ENCODE measurements at regions not wholly inside any gene's neighbourhood (a gene's known extent, or its start where the extent isn't known, plus 50 kb on each side); places are given as distances from the start of the nearest gene placed in this dataset.

DNA sequence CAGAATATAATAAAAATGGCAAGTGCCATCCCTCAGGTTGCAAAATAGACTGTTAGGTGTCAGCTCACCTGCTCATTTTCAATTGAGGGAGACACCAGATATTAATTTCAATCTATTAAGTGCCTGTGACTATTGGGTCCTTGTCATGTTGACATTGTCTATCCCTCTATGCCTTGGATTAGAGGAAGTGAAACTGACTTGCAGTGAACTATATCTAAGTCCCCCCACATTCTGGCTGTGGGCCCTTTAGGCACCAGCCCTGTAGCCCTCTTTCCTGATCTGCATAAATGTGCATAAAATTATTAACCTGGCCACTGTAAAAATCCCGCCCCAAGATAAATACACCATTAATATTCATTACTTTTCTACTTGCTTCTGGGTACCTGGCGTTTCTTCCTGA is 293.0 kb upstream of the CLNK start:
- Mint-ChIP-seq H3K9me3 (peaks cover 4% of the 10 kb centered on the region), H3K27me3 (ENCODE audit: insufficient read depth) (no peaks in the 10 kb centered on the region), H3K36me3 (ENCODE audit: low read depth) (no peaks in the 10 kb centered on the region), H3K4me3 (no peak overlapping the region), H3K4me1 (peaks cover 26% of the 10 kb centered on the region), H3K27ac (no peak overlapping the region)
- TF ChIP-seq, protein P1, sequence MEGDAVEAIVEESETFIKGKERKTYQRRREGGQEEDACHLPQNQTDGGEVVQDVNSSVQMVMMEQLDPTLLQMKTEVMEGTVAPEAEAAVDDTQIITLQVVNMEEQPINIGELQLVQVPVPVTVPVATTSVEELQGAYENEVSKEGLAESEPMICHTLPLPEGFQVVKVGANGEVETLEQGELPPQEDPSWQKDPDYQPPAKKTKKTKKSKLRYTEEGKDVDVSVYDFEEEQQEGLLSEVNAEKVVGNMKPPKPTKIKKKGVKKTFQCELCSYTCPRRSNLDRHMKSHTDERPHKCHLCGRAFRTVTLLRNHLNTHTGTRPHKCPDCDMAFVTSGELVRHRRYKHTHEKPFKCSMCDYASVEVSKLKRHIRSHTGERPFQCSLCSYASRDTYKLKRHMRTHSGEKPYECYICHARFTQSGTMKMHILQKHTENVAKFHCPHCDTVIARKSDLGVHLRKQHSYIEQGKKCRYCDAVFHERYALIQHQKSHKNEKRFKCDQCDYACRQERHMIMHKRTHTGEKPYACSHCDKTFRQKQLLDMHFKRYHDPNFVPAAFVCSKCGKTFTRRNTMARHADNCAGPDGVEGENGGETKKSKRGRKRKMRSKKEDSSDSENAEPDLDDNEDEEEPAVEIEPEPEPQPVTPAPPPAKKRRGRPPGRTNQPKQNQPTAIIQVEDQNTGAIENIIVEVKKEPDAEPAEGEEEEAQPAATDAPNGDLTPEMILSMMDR (conservative IDR thresholded peaks at IDR 0.05) = no peak
- 91 to 100% methylated on average over 2 of the region's 2 CpGs for WGBS, 2 experiments (ENCODE audit: insufficient coverage in 1 of 2, insufficient read length in 1 of 2)
- Histone ChIP-seq H3K27me3 (ENCODE audit: control insufficient read depth, insufficient read depth, low read length, poor library complexity, severe bottlenecking) (no peaks in the 10 kb centered on the region), H3K9me3 (ENCODE audit: control insufficient read depth, low read length) (no peaks in the 10 kb centered on the region), H3K4me3 (ENCODE audit: low read length) (no peak overlapping the region), H3K36me3 (ENCODE audit: control insufficient read depth, insufficient read depth, low read length) (no peaks in the 10 kb centered on the region), H3K27ac (ENCODE audit: low read depth, low read length) (no peak overlapping the region), H3K4me1 (ENCODE audit: control insufficient read depth, insufficient read depth, low read length) (peaks cover 14% of the 10 kb centered on the region), H3K9ac (ENCODE audit: extremely low read depth, low read length, poor library complexity, severe bottlenecking) (no peak overlapping the region)
- DNase-seq = no peak

DNA sequence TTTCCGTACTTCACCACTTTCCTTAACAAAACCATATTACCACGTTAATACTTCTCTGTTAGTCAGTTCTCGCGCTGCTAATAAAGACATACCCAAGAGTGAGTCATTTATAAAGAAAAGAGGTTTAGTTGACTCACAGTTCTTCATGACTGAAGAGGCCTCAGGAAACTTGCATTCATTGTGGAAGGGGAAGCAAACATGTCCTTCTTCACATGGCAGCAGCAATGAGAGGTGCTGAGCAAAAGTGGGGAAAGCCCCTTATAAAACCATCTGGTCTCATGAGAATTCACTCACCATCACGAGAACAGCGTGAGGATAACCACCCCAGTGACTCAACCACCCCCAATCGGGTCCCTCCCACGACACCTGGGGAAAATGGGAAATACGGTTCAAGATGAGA is 289.8 kb upstream of the CLNK start:
- no peaks in the 10 kb centered on the region for H3K27me3 Mint-ChIP-seq (ENCODE audit: insufficient read depth)
- TF ChIP-seq, protein P1 (conservative IDR thresholded peaks at IDR 0.05) = no peak
- H3K36me3 Mint-ChIP-seq (ENCODE audit: low read depth) = no peaks in the 10 kb centered on the region
- H3K4me3 Mint-ChIP-seq = no peak overlapping the region
- Histone ChIP-seq H3K4me1 (ENCODE audit: control insufficient read depth, insufficient read depth, low read length) (no peaks in the 10 kb centered on the region), H3K9ac (ENCODE audit: extremely low read depth, low read length, poor library complexity, severe bottlenecking) (no peak overlapping the region), H3K4me3 (ENCODE audit: low read length) (no peak overlapping the region), H3K27me3 (ENCODE audit: control insufficient read depth, insufficient read depth, low read length, poor library complexity, severe bottlenecking) (no peaks in the 10 kb centered on the region), H3K9me3 (ENCODE audit: control insufficient read depth, low read length) (no peaks in the 10 kb centered on the region), H3K27ac (ENCODE audit: low read depth, low read length) (no peak overlapping the region), H3K36me3 (ENCODE audit: control insufficient read depth, insufficient read depth, low read length) (no peaks in the 10 kb centered on the region)
- H3K9me3 Mint-ChIP-seq = peaks cover 4% of the 10 kb centered on the region
- WGBS, 2 experiments (ENCODE audit: insufficient coverage in 1 of 2, insufficient read length in 1 of 2) = 94 to 95% methylated on average over 8 to 9 of the region's 9 CpGs
- no peak for DNase-seq
- peaks cover 17% of the 10 kb centered on the region for H3K4me1 Mint-ChIP-seq
- H3K27ac Mint-ChIP-seq = no peak overlapping the region

- Mint-ChIP-seq H3K4me3 (no peak overlapping the region), H3K27me3 (ENCODE audit: insufficient read depth) (no peaks in the 10 kb centered on the region), H3K4me1 (peaks cover 22% of the 10 kb centered on the region), H3K9me3 (peaks cover 4% of the 10 kb centered on the region), H3K27ac (no peak overlapping the region), H3K36me3 (ENCODE audit: low read depth) (no peaks in the 10 kb centered on the region)
- no peak overlapping the region for H3K9ac ChIP-seq (ENCODE audit: extremely low read depth, low read length, poor library complexity, severe bottlenecking)
- no peaks in the 10 kb centered on the region for H3K4me1 ChIP-seq (ENCODE audit: control insufficient read depth, insufficient read depth, low read length)
- H3K9me3 ChIP-seq (ENCODE audit: control insufficient read depth, low read length) = no peaks in the 10 kb centered on the region
- H3K4me3 ChIP-seq (ENCODE audit: low read length) = no peak overlapping the region
- H3K27me3 ChIP-seq (ENCODE audit: control insufficient read depth, insufficient read depth, low read length, poor library complexity, severe bottlenecking) = no peaks in the 10 kb centered on the region
- WGBS, 2 experiments (ENCODE audit: insufficient coverage in 1 of 2, insufficient read length in 1 of 2) = 92% methylated on average over 3 of the region's 3 CpGs; no CpG with 5 or more reads in 1 of the 2 experiments
- H3K36me3 ChIP-seq (ENCODE audit: control insufficient read depth, insufficient read depth, low read length) = no peaks in the 10 kb centered on the region
- TF ChIP-seq, protein P1 (conservative IDR thresholded peaks at IDR 0.05) = no peak
- no peak overlapping the region for H3K27ac ChIP-seq (ENCODE audit: low read depth, low read length)
- no peak for DNase-seq
Measured at GRCh38 chr4:10973686-10974085, 289.1 kb upstream of the CLNK start.
